ENCODE measurements at regions not wholly inside any gene's neighbourhood (a gene's known extent, or its start where the extent isn't known, plus 50 kb on each side); places are given as distances from the start of the nearest gene placed in this dataset.

DNA sequence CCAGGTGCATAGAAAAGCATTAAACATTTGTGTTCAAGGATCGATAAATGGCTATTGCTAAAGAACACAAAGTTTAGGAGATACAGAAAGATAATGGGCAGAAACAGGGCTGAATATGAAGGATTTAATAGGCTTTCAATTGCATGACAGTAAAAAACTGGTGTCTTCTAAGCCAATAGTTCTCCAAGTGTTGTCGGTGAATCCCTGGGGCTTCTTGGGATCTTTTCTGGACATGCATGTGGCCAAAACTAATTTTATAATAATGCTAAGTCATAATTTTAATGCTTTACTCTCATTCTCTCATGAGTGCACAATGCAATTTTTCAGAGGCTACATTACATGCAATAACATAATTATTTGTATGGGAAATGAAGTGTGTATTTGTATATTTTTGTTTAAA is 521.1 kb upstream of the ANKRD30A start:
- no peaks in the 10 kb centered on the region for H3K27me3 ChIP-seq (ENCODE audit: insufficient read depth, low read length, poor library complexity, severe bottlenecking)
- no peak overlapping the region for H2AFZ ChIP-seq (ENCODE audit: low read length)
- H3K4me2 ChIP-seq (ENCODE audit: low read depth, low read length, poor library complexity, severe bottlenecking), result no peak overlapping the region
- no peak overlapping the region for H3K9ac ChIP-seq (ENCODE audit: low read depth, low read length, poor library complexity, severe bottlenecking)
- no peaks in the 10 kb centered on the region for H3K79me2 ChIP-seq (ENCODE audit: insufficient read depth, low read length)
- H3K9me3 ChIP-seq (ENCODE audit: insufficient read depth, low read depth, low read length), result no peaks in the 10 kb centered on the region
- H3F3A ChIP-seq (ENCODE audit: low read depth), result no peaks in the 10 kb centered on the region
- H3K4me1 ChIP-seq (ENCODE audit: insufficient read depth, low read length, poor library complexity, severe bottlenecking), result no peaks in the 10 kb centered on the region
- no peaks in the 10 kb centered on the region for H4K20me1 ChIP-seq (ENCODE audit: insufficient read depth, low read length, poor library complexity, severe bottlenecking)
- H3K36me3 ChIP-seq (ENCODE audit: insufficient read depth, low read length), result no peaks in the 10 kb centered on the region
- TF ChIP-seq EZH2phosphoT487 (IDR thresholded peaks at IDR 0.05; ENCODE audit: borderline replicate concordance), result no peak
- TF ChIP-seq, protein P1, sequence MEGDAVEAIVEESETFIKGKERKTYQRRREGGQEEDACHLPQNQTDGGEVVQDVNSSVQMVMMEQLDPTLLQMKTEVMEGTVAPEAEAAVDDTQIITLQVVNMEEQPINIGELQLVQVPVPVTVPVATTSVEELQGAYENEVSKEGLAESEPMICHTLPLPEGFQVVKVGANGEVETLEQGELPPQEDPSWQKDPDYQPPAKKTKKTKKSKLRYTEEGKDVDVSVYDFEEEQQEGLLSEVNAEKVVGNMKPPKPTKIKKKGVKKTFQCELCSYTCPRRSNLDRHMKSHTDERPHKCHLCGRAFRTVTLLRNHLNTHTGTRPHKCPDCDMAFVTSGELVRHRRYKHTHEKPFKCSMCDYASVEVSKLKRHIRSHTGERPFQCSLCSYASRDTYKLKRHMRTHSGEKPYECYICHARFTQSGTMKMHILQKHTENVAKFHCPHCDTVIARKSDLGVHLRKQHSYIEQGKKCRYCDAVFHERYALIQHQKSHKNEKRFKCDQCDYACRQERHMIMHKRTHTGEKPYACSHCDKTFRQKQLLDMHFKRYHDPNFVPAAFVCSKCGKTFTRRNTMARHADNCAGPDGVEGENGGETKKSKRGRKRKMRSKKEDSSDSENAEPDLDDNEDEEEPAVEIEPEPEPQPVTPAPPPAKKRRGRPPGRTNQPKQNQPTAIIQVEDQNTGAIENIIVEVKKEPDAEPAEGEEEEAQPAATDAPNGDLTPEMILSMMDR (conservative IDR thresholded peaks at IDR 0.05; ENCODE audit: low read length), result no peak
- no peak overlapping the region for H3K4me3 ChIP-seq (ENCODE audit: low read length, poor library complexity, severe bottlenecking)
- no peaks in the 10 kb centered on the region for H3K9me2 ChIP-seq (replicated peaks; ENCODE audit: low read depth, low read length)

DNA sequence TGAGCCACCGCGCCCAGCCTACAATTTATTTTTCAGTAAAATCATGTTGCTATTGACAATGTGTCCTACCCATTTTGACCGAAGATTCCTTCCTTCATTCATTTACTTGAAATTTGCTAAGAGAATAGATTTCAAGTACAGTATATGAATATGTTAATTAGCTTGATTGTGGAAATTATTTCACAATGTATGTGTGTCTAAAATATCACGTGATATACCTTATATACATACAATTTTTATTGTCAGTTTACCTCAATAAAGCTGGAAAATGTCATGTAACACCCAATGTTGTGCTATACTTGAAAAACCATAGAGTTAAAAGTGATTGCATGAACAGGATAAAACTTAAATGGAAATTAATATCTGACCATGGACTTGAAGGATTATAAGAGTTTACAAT is 521.7 kb upstream of the ANKRD30A start:
- Histone ChIP-seq H3K9ac (ENCODE audit: low read depth, low read length, poor library complexity, severe bottlenecking) (no peak overlapping the region), H3K9me3 (ENCODE audit: insufficient read depth, low read depth, low read length) (no peaks in the 10 kb centered on the region), H3K9me2 (replicated peaks; ENCODE audit: low read depth, low read length) (no peaks in the 10 kb centered on the region), H4K20me1 (ENCODE audit: insufficient read depth, low read length, poor library complexity, severe bottlenecking) (no peaks in the 10 kb centered on the region), H3F3A (ENCODE audit: low read depth) (no peaks in the 10 kb centered on the region), H3K27me3 (ENCODE audit: insufficient read depth, low read length, poor library complexity, severe bottlenecking) (no peaks in the 10 kb centered on the region), H3K36me3 (ENCODE audit: insufficient read depth, low read length) (no peaks in the 10 kb centered on the region), H2AFZ (ENCODE audit: low read length) (no peak overlapping the region), H3K4me3 (ENCODE audit: low read length, poor library complexity, severe bottlenecking) (no peak overlapping the region), H3K4me1 (ENCODE audit: insufficient read depth, low read length, poor library complexity, severe bottlenecking) (no peaks in the 10 kb centered on the region), H3K79me2 (ENCODE audit: insufficient read depth, low read length) (no peaks in the 10 kb centered on the region), H3K4me2 (ENCODE audit: low read depth, low read length, poor library complexity, severe bottlenecking) (no peak overlapping the region)
- TF ChIP-seq, protein P1 (conservative IDR thresholded peaks at IDR 0.05; ENCODE audit: low read length), result no peak
- TF ChIP-seq EZH2phosphoT487 (IDR thresholded peaks at IDR 0.05; ENCODE audit: borderline replicate concordance), result no peak

DNA sequence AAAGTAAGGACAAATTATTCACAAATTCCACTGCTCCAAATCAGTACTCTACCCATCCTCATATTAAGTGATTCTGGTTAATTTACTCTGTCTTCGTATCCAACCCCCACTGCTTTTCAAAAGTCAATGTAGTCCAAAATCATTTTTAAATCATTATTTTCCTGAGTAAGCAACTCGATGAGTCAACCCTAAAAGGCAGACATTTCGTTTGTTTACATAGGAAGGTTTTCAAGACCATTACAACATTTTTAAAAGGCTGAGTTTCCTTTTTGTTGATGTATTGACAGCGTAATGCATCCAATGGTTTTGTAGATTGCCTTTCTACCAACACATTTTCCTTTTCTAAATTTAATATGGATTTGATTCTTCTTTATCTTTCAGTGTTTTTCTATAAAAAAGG is 523.0 kb upstream of the ANKRD30A start:
- no peaks in the 10 kb centered on the region for H3K4me1 ChIP-seq (ENCODE audit: insufficient read depth, low read length, poor library complexity, severe bottlenecking)
- TF ChIP-seq, protein P1 (conservative IDR thresholded peaks at IDR 0.05; ENCODE audit: low read length), result no peak
- no peak for TF ChIP-seq EZH2phosphoT487 (IDR thresholded peaks at IDR 0.05; ENCODE audit: borderline replicate concordance)
- no peaks in the 10 kb centered on the region for H3K27me3 ChIP-seq (ENCODE audit: insufficient read depth, low read length, poor library complexity, severe bottlenecking)
- H3K4me3 ChIP-seq (ENCODE audit: low read length, poor library complexity, severe bottlenecking), result no peak overlapping the region
- no peak overlapping the region for H3K4me2 ChIP-seq (ENCODE audit: low read depth, low read length, poor library complexity, severe bottlenecking)
- no peak overlapping the region for H2AFZ ChIP-seq (ENCODE audit: low read length)
- no peaks in the 10 kb centered on the region for H3K9me2 ChIP-seq (replicated peaks; ENCODE audit: low read depth, low read length)
- no peaks in the 10 kb centered on the region for H4K20me1 ChIP-seq (ENCODE audit: insufficient read depth, low read length, poor library complexity, severe bottlenecking)
- H3K36me3 ChIP-seq (ENCODE audit: insufficient read depth, low read length), result no peaks in the 10 kb centered on the region
- no peaks in the 10 kb centered on the region for H3K79me2 ChIP-seq (ENCODE audit: insufficient read depth, low read length)
- no peaks in the 10 kb centered on the region for H3K9me3 ChIP-seq (ENCODE audit: insufficient read depth, low read depth, low read length)
- H3F3A ChIP-seq (ENCODE audit: low read depth), result no peaks in the 10 kb centered on the region
- H3K9ac ChIP-seq (ENCODE audit: low read depth, low read length, poor library complexity, severe bottlenecking), result no peak overlapping the region

Measured in Loucy (cell line).